NCI-H345 treated with DMSO at 0.1 percent for 48 hours (cell line): ENCODE measurements at regions not wholly inside any gene's neighbourhood (a gene's known extent, or its start where the extent isn't known, plus 50 kb on each side); places are given as distances from the start of the nearest gene placed in this dataset.

ENCODE experiments used
- DNase-seq: peaks from one replicate; lab custom pipeline; 2025; ENCODE audit not compliant: unreplicated experiment; lab: John Stamatoyannopoulos, UW

DNA sequence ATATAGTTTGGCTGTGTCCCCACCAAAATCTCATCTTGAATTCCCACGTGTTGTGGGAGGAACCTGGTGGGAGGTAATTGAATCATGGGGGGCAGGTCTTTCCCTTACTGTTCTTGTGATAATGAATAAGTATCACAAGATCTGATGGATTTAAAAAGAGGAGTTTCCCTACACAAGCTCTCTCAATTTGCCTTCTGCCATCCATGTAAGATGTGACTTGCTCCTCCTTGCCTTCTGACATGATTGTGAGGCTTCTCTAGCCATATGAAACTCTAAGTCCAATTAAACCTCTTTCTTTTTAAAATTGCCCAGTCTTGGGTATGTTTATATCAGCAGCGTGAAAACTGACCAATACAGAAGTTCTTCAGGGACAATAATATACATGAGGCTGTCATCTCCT lies 425.1 kb downstream of the PABPC4L start:
- no peak for DNase-seq

DNA sequence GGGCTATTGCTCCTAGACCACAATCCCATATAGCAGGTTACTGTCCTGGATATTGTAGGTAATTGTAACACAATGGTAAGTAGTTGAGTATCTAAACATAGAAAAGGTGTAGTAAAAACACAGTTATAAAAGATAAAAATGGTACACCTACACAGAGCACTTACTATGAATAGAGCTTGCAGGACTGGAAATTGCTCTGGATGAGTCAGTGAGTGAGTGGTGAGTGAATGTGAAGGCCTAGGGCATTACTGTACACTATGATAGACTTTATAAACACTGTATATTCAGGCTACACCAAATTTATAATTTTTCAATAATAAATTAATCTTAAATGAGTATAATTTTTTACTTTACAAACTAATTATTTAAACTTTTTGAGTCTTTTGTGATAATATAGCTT lies 425.7 kb downstream of the PABPC4L start:
- no peak for DNase-seq

DNA sequence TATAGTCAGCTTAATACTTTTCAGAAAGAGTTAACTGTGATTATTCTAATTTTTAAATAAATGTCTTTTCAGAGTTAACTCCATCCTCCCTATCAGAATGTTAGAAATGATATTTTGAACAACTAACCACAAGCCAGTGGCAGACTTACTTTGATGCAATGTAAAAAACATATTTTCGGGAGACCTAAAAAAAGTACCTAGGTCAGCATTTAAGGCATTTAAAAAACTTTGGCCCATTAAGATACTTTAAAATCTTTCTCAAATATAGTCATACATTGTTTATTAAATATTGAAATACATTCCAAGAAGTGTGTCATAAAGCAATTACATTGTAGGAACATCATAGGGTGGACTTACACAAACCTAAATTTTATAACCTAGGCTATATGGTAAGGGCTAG lies 426.1 kb downstream of the PABPC4L start:
- no peak for DNase-seq

DNA sequence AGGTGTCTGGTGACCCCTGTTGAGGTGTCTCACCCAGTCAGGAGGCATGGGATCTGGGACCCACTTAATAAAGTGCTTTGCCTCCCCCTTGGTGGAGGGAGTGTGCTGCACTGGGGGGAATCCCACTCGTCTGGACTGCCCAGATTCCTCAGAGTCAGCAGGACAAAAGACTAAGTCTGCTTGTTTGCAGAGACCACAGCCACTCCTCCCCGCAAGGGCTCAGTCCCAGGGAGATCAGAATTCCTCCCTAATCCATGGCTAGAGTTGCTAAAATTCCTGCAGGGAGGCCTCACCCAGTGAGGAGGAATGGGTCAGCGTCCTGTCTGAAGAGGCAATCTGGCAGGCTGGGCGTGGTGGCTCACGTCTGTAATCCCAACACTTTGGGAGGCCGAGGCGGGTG lies 442.2 kb downstream of the PABPC4L start:
- no peak for DNase-seq

DNA sequence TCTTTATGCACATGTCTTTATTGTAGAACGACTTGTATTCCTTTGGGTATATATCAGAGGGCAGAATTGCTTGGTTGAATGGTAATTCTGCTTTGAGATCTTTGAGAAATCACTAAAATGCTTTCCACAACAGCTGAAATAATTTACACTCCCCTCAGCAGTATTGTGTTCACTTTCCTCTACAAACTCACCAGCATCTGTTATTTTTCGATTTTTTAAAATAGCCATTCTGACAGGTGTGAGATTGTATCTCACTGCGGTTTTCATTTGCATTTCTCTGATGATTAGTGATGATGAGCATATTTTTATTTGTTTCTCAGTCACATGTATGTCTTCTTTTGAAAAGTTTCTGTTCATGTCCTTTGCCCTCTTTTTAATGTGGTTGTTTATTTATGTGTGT lies 459.8 kb downstream of the PABPC4L start:
- no peak for DNase-seq

DNA sequence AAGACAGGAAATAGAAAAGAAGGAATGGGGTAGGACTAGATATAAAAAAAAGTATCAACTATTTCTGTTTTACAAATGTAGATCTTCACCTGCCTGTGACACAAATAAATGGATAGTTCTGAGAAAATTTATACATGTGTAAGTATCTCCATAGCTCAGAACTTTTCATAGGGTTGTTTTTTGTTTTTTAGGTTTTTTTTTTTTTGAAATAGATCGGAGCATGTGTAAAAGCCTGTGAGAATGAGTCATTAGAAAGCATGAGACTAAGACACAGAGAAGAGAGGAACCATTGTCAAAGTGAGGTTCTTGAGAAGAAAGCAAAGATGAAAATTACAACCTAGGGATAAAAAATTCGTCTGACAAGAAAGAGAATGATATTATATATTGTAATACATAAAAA lies 481.6 kb downstream of the PABPC4L start:
- DNase-seq = no peak

DNA sequence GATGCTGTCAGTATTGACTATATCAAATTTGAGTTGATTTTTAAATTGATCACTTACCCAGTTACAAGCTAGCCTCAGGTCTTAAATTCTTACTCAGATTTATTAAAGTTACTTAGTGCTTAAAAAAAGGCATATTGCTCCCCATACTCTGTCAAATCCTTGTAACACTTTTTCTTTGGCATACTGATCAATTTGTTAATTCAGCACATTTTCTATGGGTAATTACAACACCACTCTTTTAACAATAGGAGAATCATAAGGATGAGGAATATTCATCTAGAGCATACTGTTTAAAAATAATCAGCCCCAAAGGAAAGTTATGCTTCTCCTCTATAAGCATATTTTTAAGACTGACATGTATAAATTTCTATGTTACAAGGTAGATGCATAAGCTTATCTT lies 482.5 kb downstream of the PABPC4L start:
- DNase-seq = no peak

DNA sequence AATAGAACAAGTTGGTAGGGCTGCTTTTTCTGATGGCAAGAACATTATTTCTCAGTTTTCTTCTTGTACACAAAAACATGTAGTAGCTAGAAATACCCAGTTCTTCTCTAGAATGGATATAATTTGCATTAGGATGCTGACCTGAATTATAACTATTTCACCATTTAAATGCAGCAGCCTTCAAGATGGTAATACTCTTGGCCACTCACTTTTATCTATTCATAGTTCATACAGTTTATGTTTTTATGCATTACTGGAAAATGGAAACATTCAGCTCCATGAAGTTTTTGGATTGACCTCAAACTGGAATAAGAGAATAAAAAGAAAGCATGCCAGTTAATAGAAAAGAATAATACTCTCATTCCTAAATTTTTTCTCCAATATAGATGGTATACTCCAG lies 487.4 kb downstream of the PABPC4L start:
- DNase-seq = no peak

DNA sequence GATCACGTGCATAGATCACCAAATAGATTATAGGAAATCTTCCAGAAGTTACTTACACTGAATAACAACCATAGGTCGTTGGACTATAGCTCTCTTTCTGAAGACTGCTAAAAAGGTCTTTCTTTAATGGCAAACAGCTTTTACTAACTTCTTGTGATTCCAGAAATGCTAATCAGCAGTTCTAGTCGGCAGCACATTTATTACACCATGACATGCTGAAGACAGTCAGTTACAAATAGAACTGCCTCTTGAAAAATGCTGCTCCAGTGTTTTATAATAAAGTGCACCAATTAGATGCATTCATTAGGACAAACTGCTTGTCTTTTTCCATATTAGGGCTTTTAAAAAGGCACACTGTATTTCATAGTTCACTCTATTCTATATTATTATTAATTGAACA lies 488.2 kb downstream of the PABPC4L start:
- no peak for DNase-seq

DNA sequence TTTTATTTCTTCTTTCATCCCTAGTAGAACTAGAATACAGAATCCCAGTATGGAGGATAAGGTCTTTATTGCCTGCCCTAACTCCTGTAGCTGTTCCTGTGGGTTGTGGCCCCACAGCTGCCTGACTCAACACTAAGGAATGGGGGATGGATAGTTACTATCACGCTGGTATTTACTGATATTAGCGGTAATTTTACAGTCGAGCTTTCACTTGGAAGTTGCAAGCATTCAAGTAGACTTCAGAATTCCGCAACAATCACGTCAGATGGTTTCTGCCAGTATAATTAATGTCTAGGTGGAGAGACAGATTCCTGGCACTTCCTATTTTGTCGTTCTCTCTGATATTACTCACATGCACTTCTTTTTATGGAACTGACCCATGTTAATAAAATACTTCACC lies 489.8 kb downstream of the PABPC4L start:
- DNase-seq = no peak

DNA sequence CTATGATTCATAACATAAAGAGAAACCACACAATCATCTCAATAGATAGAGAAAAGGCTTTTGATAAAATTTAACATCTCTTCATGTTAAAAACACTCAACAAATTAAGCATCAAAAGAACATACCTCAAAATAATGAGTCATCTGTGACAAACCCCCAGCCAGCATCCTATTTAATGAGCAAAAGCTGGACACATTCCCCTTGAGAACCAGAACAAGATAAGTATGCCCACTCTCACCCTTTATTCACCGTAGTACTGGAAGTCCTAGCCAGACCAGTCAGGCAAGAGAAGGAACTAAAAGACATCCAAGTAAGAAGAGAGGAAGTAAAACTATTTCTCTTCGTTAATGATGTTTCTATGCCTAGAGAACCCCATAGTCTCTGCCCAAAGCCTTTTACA lies 507.2 kb downstream of the PABPC4L start:
- no peak for DNase-seq

DNA sequence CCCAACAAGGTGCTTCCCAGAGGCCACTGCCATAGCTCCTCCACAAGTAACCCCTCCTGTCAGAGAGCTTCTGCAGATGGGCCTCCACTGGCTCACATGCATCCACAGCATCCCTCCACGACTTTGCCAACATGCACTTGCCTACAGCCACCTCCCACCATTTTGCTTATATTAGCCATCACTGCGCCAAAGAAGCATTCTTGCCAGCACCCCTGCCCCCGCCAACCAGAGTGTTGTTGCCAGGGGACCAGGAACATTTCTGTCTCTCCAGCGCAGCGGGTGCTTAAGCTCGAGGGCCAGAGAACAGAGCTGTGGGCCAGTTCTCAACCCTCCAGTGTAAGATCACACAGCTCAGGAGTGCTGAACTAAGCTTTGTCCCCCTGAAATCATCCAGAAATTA lies 517.6 kb downstream of the PABPC4L start:
- DNase-seq = no peak

DNA sequence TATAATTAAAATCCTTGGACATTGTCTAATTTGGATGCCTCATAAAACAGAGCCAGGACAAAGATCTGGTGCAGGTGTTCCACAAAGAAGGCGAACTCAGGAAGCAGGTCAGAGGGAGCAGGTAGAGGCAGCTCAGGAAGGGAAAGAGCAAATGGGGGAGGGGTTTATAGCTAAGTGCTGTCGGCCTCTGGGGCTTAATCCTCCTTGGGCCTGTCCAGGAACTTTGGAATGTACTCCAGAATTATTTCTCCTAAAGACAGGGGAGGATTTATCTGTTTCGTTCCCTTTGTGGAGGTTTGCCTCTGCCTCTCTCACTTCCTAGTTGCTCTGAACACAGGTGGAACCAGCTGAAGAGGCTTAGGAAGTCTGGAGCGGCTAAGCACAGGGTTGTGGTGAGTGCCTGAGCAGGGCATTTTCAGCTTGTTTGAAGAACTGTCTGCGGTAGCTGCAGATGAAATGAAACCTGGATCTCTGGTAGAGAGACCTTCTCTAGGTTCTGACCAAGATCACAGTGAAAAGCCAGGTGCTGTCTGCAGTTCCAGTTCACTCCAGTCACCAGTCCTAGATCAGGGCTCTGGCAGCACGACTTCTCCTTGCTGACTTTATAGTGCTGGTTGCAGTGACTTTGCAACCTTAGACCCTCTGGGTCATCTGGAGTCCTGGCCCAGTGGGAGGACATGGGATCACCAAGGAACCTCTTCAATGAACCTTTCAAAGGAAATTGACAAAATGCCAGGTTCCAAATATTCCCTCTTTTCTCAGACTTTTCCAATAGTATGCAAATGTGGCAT lies 519.2 kb downstream of the PCDH10 start:
- no peak for DNase-seq

DNA sequence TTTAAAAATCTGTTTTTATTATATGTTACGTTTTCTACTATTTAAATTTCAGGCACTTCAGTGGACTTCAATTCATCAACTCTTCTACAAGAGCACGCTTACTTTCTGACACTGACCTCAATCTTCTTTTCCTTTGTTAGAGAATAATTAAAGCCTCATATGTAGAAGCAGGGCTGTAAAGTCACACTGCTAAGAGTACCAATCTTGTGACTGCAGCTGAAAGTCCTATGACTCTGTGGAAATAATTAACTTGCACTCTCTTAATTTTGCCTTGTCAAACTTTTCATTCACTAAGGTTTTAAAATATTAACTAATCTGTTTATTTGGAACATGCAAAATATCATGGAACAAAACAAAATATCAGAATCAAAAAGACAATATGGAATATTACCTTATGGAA lies 498.1 kb downstream of the PCDH10 start:
- no peak for DNase-seq

DNA sequence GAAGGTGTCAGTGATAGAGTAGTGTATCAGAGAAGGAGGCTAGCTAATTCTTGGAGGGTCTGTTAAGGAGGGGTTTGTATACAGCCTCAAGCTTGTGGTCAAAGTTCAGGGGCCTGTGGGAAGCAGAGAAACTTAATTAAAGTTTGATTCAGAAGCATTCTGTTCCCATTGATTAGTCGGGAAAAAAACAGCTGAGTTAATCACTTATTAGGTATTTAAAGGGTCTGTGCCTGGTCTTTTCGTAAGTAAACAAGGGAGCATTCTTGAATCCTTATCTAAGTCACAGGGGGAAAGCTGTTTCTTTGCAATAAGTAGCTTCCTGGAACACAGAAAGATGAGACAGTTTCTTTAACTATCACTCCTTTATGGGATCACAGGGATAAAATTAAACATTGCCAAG lies 492.1 kb downstream of the PCDH10 start:
- DNase-seq = no peak

DNA sequence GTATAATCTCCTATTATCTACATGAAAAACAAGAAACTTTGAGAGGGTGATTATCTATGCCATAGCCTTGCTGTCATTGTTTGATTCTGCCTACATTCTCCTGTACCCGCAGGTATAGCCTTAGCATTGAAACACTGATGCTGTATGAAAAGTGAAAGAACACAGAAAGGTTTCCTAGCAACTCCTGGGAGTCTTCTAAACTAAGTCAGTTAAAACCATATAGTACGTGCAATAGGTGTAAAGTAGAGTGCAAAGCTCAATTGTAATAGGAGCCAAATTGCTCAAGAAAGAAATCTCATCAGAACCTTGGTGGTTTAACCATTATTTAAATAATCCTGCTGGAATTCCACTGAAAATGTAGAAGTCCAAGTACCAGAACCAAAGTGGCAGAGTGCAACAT lies 489.7 kb downstream of the PCDH10 start:
- DNase-seq = no peak

DNA sequence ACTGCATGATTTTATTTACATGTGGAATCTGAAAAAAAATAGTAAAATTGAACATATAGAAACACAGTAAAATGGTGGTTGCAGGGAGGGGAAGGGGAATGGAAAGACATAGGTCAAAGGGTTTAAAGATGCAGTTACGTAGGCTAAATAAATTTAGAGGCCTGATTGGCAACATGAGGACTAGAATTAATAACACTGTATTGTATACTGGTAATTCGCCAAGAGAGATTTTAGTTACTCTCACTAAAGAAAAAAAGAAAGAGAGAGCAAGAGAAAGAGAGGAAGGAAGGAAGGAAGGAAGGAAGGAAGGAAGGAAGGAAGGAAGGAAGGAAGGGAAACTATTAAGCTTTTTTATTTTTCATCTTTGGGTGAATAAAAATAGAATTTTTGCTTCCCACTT lies 488.1 kb downstream of the PCDH10 start:
- no peak for DNase-seq

DNA sequence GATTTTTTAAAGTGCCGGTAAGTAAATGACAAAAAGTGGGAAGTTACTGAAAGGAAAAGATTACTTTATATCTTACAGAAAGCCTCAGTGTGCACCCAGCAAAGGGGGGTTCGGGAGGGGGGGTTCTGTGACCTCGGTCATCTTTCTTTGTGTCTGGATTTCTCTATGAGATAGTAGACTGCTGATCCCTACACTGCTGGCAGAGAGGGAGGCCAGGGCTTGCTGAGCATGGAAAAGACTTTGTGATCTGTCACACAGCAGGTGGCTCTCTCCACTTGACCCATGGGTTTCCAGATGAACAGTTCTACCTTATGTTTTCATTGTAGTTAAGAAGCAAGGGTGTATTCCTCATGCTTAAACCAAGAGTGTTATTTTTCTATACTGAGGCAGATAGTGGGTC lies 475.6 kb downstream of the PCDH10 start:
- no peak for DNase-seq

DNA sequence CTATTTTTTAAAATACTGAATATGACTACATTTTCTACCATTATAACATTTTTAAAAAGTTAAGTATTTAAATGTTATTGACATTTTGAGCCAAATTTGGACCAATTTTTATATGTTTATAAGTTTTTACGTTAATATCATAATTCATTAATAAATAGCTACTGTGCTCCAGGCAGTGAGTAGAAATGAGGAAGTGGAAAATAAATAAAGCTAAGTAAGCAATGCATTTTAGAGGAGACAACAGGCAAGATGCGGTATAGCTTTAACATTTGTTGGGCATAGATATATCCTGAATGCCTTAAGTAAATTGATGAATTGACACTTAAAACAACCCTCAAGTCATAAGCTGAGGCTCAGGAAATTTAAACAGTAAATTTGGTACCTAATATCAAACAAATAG lies 474.8 kb downstream of the PCDH10 start:
- no peak for DNase-seq

DNA sequence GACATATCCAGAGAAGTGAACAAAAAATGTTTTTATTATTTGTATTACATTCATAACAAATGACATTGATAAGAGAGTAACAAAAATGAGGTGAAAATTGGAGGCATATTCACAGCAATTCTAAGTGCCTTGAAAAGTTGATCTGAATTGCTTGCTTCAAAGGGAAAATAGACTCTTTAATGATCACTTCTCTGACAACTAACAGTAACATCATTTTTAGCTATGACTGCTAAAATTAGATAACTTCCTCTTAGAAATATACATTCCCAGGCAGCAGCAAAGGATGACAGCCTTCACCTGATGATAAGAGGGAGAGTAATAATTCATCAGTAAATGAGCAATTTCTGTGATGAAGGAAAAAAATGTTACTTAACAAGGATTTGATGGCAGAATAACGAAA lies 472.5 kb downstream of the PCDH10 start:
- DNase-seq = no peak

DNA sequence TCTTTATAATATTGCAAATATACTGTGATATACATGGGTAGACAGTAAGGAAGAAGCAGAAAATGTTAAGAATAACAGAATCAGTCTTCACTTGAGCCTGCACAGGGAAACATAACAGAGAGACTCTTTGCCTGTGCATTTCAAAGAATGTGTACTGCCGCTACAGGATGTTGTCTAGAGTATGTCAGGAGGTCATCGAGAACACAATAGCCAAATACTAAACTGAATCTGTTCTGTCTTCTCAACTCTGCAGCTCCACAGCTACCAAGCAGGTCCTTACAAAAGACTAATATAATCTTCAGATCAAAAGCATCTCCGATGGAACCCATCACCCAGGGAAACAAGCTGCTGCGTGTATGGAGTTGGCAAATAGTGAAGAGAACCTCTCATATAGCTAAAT lies 471.5 kb downstream of the PCDH10 start:
- no peak for DNase-seq

DNA sequence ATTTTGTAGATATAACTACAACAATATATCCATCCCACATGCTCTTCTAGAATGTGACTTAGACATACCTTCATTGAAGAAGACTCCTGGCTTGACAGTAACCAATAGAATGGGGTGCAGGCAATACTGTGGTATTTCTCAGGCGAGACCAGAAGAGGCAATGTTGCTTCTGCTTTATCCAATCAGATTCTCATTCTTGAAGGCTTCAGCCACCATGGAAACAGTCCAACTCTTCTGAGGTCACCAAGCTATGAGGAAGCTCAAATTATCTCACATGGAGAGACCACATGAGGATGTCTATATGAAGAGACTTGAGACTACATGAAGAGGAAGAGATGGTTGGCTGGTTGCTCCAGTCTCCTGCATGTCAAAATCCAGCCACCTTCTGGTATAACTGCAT lies 469.9 kb downstream of the PCDH10 start:
- no peak for DNase-seq

DNA sequence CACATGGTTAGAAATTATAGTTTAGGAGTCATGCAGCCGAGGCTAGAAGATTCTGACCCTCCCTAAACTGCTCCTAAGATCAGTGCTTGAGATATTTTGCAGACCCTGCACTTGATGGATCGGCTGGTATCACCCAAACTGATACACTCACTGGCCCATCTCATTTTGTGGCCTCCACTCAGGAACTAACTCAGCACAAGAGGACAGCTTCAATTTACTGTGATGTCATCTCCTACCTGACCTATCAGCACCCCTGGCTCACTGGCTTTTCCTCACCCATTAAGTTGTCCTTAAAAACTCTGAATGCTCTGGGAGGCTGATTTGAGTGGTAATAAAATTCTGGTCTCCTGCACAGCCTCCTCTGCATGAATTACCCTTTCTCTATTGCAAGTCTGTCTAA lies 450.9 kb downstream of the PCDH10 start:
- no peak for DNase-seq

DNA sequence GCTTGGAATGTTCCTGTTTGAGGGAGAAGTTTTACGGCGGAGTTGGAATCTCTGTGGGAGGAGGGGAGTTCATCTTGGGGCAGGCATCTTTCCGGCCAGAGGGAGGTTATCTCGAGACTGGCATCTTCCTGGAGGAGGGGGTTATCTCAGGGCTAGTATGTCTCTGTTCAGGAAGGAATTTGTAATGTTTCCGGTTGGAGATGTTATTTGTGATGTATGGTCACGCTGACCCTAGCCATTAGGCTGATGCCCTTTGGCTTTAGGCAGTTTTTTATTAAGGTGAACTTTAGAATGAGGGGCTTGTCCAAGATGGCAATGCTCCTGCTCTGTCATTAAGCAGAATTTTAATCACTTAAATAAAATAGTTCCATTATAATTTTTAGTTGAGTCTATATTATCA lies 449.7 kb downstream of the PCDH10 start:
- no peak for DNase-seq
